Large intestine (tissue), 3 donors: ENCODE measurements at regions not wholly inside any gene's neighbourhood (a gene's known extent, or its start where the extent isn't known, plus 50 kb on each side); places are given as distances from the start of the nearest gene placed in this dataset.

Experiments
- DNase-seq, 2 donors: peaks; one replicate each; pipeline versions ENCODE4 v3.0.0 to v3.0.0-alpha.2; 2013
- H3K27ac ChIP-seq: one replicate; pipeline ENCODE4 v1.5.1; 2013; ENCODE audit warnings: low read length
- H3K27me3 ChIP-seq: 2 replicates; pipeline ENCODE4 v1.6.1; 2013; ENCODE audit warnings: low read length; ENCODE audit not compliant: control insufficient read depth, insufficient read depth
- H3K36me3 ChIP-seq: 2 replicates; pipeline ENCODE4 v1.6.1; 2013; ENCODE audit warnings: low read length; ENCODE audit not compliant: control insufficient read depth, insufficient read depth
- H3K4me1 ChIP-seq: one replicate; pipeline ENCODE4 v1.6.1; 2013; ENCODE audit warnings: low read length; ENCODE audit not compliant: control insufficient read depth, insufficient read depth
- H3K4me3 ChIP-seq: one replicate; pipeline ENCODE4 v1.5.1; 2013; ENCODE audit warnings: low read length
- H3K9me3 ChIP-seq: one replicate; pipeline ENCODE4 v1.6.1; 2013; ENCODE audit warnings: mild to moderate bottlenecking, low read depth, low read length, moderate library complexity; ENCODE audit not compliant: control insufficient read depth
- WGBS: methylation state at CpG from one replicate; pipeline ENCODE4 v1.1.5; 2013; ENCODE audit warnings: low lambda C conversion rate; ENCODE audit not compliant: insufficient coverage; 5-methylcytosine and 5-hydroxymethylcytosine counted together

GRCh38 chr21:35149698-35150097 lies 100.6 kb upstream of the RUNX1 start:
- no peak overlapping the region for H3K27ac ChIP-seq
- WGBS, result 83% methylated on average over 1 of the region's 3 CpGs
- no peaks in the 10 kb centered on the region for H3K9me3 ChIP-seq
- no peaks in the 10 kb centered on the region for H3K36me3 ChIP-seq
- H3K4me3 ChIP-seq, result no peak overlapping the region
- no peaks in the 10 kb centered on the region for H3K4me1 ChIP-seq
- H3K27me3 ChIP-seq, result no peaks in the 10 kb centered on the region
- no peak for DNase-seq

- no peaks in the 10 kb centered on the region for H3K9me3 ChIP-seq
- no peaks in the 10 kb centered on the region for H3K36me3 ChIP-seq
- WGBS, result 100% methylated on average over 2 of the region's 4 CpGs
- DNase-seq, result no peak
- H3K4me3 ChIP-seq, result no peak overlapping the region
- no peak overlapping the region for H3K27ac ChIP-seq
- H3K27me3 ChIP-seq, result no peaks in the 10 kb centered on the region
- H3K4me1 ChIP-seq, result no peaks in the 10 kb centered on the region
Measured at GRCh38 chr21:35147439-35147838, 98.3 kb upstream of the RUNX1 start.

DNA sequence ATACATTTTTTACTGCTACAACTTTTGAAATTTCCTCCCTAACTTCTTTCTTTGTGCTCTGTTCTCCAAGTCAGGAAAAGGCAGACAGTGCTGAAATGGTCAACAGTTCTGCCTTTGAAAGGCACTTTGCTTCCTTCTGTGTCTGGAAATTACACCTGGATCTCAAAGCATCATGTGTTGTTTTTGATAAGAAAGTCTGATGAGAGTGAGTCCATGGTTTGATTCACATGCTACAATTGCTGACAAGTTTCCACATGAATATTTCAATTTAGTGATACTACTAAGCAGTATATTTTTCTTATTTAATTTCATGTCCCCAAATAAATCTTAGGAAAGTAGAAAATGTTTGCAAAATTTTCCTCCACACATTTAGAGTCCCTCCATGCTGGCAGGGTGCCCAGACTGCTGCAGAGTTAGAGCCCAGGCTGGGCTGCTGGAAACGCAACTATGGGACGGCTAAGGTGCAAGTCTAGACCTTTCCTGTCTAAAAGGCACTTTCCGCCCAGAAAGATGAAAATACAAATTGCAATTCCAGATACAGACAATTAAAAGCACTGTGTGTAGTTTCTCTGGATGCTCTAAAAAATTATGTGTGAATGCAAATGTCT lies 96.6 kb upstream of the RUNX1 start:
- peak in 1 of 2 donors; percentile 9 for DNase-seq
- Histone ChIP-seq H3K9me3 (no peaks in the 10 kb centered on the region), H3K36me3 (no peaks in the 10 kb centered on the region), H3K4me1 (no peaks in the 10 kb centered on the region), H3K27me3 (no peaks in the 10 kb centered on the region), H3K4me3 (no peak overlapping the region), H3K27ac (no peak overlapping the region)
- 100% methylated on average over 1 of the region's 3 CpGs for WGBS

GRCh38 chr21:35144978-35145377 lies 95.9 kb upstream of the RUNX1 start:
- WGBS, result 100% methylated on average over 1 of the region's 2 CpGs
- Histone ChIP-seq H3K4me1 (no peaks in the 10 kb centered on the region), H3K9me3 (no peaks in the 10 kb centered on the region), H3K27me3 (no peaks in the 10 kb centered on the region), H3K27ac (no peak overlapping the region), H3K4me3 (no peak overlapping the region), H3K36me3 (no peaks in the 10 kb centered on the region)
- no peak for DNase-seq

DNA sequence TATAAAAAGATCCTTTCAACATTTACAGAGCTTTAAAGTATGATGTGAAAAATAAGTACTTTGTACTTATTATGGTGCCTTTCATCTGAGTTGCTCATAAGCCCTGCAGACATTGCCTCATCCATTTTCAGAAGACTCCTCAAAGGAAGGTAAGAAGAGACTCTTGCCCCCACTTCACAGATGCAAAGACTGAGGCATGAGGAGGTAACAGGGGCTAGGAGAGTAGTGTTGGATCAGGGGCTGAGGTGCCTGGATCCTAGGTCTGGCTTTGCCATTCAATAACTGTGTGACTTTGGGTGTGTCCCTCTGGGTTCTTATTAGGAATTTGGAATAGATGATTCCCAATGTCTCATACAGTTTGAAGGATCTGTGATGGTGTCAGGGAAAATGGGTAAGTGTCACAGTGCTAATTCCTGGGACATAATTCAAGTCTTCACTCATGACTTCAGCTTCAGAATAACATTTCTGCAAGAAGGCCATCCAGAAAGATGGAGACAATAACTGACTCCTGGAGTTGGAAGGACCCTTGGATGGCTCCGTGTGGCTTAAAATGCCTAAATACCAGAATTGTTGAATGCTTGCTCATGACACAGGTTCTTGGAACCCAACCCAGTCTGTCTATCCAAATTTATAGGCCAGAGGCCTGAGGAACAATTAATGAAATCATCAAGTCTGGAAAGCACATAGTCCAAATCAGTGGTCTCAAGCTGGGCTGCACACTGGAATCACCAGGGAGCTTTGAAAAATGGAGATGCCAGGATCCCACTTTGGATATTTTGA lies 93.1 kb upstream of the RUNX1 start:
- no peak overlapping the region for H3K27ac ChIP-seq
- no peaks in the 10 kb centered on the region for H3K36me3 ChIP-seq
- H3K4me3 ChIP-seq, result no peak overlapping the region
- no peaks in the 10 kb centered on the region for H3K9me3 ChIP-seq
- H3K4me1 ChIP-seq, result peaks cover 3% of the 10 kb centered on the region
- no peak for DNase-seq
- no peaks in the 10 kb centered on the region for H3K27me3 ChIP-seq
- no CpG with 5 or more reads among the region's 1 CpG for WGBS

GRCh38 chr21:35139382-35139715 lies 90.2 kb upstream of the RUNX1 start:
- WGBS, result 93% methylated on average over 2 of the region's 4 CpGs
- H3K4me1 ChIP-seq, result peaks cover 13% of the 10 kb centered on the region

GRCh38 chr21:35138665-35139381 lies 89.7 kb upstream of the RUNX1 start:
- Histone ChIP-seq H3K4me1 (peaks cover 13% of the 10 kb centered on the region), H3K9me3 (no peaks in the 10 kb centered on the region), H3K27me3 (no peaks in the 10 kb centered on the region), H3K4me3 (no peak overlapping the region), H3K27ac (no peak overlapping the region), H3K36me3 (no peaks in the 10 kb centered on the region)
- peak in 1 of 2 donors; percentile 14 for DNase-seq
- whole genome bisulfite sequencing, result 90% methylated on average over 2 of the region's 12 CpGs

More at GRCh38 chr21:35139382-35139715, 90.2 kb upstream of the RUNX1 start:
- no peak for DNase-seq
- H3K36me3 ChIP-seq, result no peaks in the 10 kb centered on the region
- no peaks in the 10 kb centered on the region for H3K9me3 ChIP-seq
- no peak overlapping the region for H3K27ac ChIP-seq
- no peaks in the 10 kb centered on the region for H3K27me3 ChIP-seq
- H3K4me3 ChIP-seq, result no peak overlapping the region

DNA sequence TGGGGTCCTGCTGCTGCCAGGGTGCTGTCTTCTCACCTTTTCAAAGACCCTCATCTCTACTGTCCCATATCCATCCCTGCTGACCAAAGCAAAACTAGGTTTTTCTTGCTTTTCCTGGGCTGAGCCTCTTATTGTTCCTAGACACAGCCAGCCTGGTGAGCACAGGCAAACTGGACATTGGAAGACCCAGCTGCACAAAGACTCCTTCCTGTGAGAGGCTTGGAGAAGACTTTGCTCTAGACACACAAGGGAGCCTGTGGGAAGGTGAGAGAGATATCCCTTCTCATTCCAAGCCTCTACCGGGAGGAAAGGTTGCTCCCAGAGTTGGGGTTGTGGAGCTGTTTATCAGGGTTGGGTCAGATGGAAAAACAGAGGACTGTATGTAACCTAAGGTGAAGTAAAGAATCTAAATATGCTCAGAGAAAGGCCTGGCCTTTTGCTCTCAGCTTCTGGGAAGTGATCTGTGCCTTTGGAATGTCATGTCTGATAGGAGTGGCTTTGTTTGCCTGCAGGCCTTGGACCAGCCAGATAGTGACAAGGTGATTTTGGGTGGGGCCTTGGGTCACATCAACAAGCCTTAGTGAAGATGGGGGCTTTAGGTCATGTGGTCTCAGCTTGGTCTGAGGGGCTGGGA lies 87.6 kb upstream of the RUNX1 start:
- peaks cover 13% of the 10 kb centered on the region for H3K4me1 ChIP-seq
- no peaks in the 10 kb centered on the region for H3K9me3 ChIP-seq
- WGBS, result no CpG with 5 or more reads among the region's 1 CpG
- peak overlapping the region; percentile 24 for H3K27ac ChIP-seq
- H3K4me3 ChIP-seq, result no peak overlapping the region
- no peaks in the 10 kb centered on the region for H3K36me3 ChIP-seq
- H3K27me3 ChIP-seq, result no peaks in the 10 kb centered on the region
- peak; percentile 69 to 84 for DNase-seq

DNA sequence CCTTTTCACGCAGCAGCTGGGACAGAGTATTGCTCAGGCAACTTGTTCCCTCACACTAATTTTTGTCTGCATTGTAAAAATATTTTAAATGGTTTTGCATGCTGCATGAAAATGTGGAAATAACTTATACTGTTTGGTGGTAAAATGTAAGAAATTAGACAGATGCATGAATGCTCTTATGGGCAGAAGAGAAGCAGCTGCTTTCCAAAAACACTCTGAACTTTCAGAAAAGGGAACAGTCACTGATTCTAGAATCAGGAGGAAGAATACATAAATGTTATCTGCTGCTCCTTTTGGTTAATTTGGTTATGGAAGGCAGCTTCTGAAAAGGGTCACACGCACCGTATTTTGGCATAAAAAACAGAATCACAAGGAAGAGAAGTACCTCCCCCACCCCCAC lies 87.0 kb upstream of the RUNX1 start:
- 100% methylated on average over 1 of the region's 3 CpGs for WGBS
- H3K36me3 ChIP-seq, result no peaks in the 10 kb centered on the region
- H3K4me1 ChIP-seq, result peaks cover 13% of the 10 kb centered on the region
- H3K9me3 ChIP-seq, result no peaks in the 10 kb centered on the region
- peak overlapping the region; percentile 10 for H3K27ac ChIP-seq
- no peak for DNase-seq
- H3K27me3 ChIP-seq, result no peaks in the 10 kb centered on the region
- no peak overlapping the region for H3K4me3 ChIP-seq

DNA sequence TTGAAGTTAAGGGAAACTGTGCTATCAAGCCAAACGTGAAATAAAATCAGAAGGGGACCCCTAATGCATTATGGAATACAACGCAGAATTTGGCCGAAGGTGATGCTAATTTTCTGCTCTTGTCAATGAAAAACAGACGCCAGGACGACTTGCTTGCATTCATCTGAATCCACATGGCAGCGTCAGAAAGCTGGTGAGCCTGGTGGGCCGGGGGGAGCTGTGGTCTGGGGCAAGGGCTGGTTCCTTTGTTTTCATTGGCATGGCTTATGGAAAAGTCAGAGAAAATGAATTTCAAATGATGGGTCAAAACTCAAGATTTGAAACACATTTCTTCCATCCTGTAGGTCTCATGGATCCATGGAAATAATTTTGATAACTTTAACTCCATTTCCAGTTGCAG lies 86.4 kb upstream of the RUNX1 start:
- no peak for DNase-seq
- H3K36me3 ChIP-seq, result no peaks in the 10 kb centered on the region
- no peak overlapping the region for H3K4me3 ChIP-seq
- H3K9me3 ChIP-seq, result no peaks in the 10 kb centered on the region
- H3K27ac ChIP-seq, result no peak overlapping the region
- WGBS, result no CpG with 5 or more reads among the region's 7 CpGs
- H3K27me3 ChIP-seq, result no peaks in the 10 kb centered on the region
- peaks cover 13% of the 10 kb centered on the region for H3K4me1 ChIP-seq
